GM23248 (cell line): ENCODE measurements at regions not wholly inside any gene's neighbourhood (a gene's known extent, or its start where the extent isn't known, plus 50 kb on each side); places are given as distances from the start of the nearest gene placed in this dataset.

Source experiments
- EZH2 ChIP-seq: fragments of 200-600 bp; sonication (generic); IDR thresholded peaks from 2 replicates; pipeline ENCODE4 v1.6.1; 2018; ENCODE audit warnings: antibody characterized with exemption, mild to moderate bottlenecking; ENCODE audit not compliant: insufficient read depth, poor library complexity, severe bottlenecking
- EZH2phosphoT487 ChIP-seq: fragments of 200-600 bp; sonication (generic); IDR thresholded peaks from 2 replicates; pipeline ENCODE4 v1.6.1; 2018; ENCODE audit warnings: antibody characterized with exemption, moderate library complexity, mild to moderate bottlenecking, low read depth; ENCODE audit not compliant: insufficient read depth

- no peak for TF ChIP-seq EZH2
- TF ChIP-seq EZH2phosphoT487 = no peak
These were observed 341.3 kb downstream of the FOXA2 start for GRCh38 chr20:22243067-22243466.
